HG03469 (cell line): ENCODE measurements at regions not wholly inside any gene's neighbourhood (a gene's known extent, or its start where the extent isn't known, plus 50 kb on each side); places are given as distances from the start of the nearest gene placed in this dataset.

ENCODE experiments used
- ATAC-seq: cut with Tn5 transposase; IDR thresholded peaks from one replicate; pipeline ENCODE4 v1.9.1; 2021; ENCODE audit warnings: mild to moderate bottlenecking, moderate library complexity, moderate number of reproducible peaks; ENCODE audit not compliant: unreplicated experiment

GRCh38 chr9:107548298-107549142 is 59.0 kb upstream of the KLF4 start:
- ATAC-seq, result no peak

GRCh38 chr9:107547772-107548297 is 58.3 kb upstream of the KLF4 start:
- no peak for ATAC-seq

DNA sequence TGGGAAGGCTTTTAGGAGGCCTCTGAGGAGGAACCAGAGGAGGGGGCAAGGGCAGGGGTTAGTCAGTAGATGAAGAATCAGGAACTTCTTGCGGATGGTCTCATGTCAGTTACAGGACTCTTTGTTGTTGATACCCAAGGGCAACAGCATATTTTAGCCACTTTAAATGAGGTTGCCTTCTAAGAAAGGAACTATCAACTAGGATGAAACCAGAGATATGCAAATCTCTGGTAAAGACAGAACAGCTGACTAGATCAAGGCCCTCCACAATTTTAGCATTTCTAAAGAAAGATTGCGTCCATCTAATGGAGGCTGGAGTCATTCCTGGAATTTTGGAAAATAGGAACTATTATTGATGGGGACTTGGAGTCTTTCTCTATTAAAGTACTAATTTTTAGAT is 57.7 kb upstream of the KLF4 start:
- no peak for ATAC-seq

- ATAC-seq, result no peak
Observed at GRCh38 chr9:107546859-107547258, 57.3 kb upstream of the KLF4 start.

DNA sequence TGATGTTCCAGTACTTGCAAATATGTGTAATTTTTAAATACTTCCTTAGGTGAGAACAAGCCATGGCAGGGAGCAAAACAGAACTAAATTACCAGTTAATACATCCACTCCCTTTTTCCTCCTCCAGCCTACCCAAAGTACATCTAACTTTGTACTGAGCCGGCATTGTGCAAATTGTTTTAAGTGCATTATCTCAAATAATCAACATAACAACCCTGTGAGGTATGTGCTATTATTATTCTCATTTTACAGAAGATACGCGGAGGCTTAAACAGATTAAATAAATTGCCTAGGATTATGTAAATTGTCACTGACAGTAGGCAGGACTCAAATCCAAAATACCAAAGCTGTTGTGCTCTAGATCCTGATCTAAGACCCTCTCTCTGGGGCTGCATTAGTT is 55.5 kb upstream of the KLF4 start:
- ATAC-seq, result no peak

DNA sequence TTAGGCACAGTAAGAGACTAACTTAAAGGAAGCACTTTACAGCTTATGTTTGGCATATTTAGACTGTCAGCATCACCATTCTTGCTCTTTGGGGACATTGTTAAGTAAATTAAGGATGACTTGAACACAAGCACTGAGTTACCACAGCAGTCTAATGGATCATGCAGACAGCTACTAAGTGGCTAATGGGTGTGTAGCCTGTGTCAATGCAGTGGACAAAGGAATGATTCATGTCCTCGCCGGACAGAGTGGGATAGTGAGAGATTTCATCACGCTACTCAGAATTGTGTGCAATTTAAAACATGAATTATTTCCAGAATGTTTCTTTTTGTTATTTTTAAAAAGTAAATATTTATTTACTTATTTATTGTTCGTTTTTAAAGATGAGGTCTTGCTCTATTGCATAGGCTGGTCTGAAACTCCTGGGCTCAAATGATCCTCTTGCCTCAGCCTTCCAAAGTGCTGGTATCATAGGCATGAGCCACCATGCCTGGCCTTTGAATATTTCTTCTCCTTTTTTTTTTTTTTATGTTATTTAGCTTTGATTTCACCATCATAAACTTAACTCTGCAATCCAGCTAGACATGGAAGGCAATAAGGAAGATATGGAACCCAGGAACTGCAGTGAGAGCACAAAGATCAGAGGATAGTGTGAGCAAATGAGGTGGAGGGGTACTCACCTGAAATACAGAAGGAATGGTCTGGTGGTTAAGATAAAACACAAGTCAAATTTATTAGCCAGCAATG is 53.0 kb upstream of the KLF4 start:
- ATAC-seq, result no peak

- no peak for ATAC-seq
Observed at GRCh38 chr9:107541523-107541922, 52.0 kb upstream of the KLF4 start.

- no peak for ATAC-seq
Observed at GRCh38 chr9:107540164-107540561, 50.6 kb upstream of the KLF4 start.

GRCh38 chr9:107539427-107540163 is 50.0 kb upstream of the KLF4 start:
- no peak for ATAC-seq
